GM18868 (cell line): ENCODE measurements at regions not wholly inside any gene's neighbourhood (a gene's known extent, or its start where the extent isn't known, plus 50 kb on each side); places are given as distances from the start of the nearest gene placed in this dataset.
"Not testable (repeated sequence)": the region's sequence is repeated elsewhere in the genome, so short reads cannot be mapped to it uniquely, and the experiment has no call there.

Experiments
- ATAC-seq: cut with Tn5 transposase; IDR thresholded peaks from one replicate; pipeline ENCODE4 v1.9.1; 2021; ENCODE audit warnings: mild to moderate bottlenecking, moderate library complexity; ENCODE audit not compliant: unreplicated experiment

DNA sequence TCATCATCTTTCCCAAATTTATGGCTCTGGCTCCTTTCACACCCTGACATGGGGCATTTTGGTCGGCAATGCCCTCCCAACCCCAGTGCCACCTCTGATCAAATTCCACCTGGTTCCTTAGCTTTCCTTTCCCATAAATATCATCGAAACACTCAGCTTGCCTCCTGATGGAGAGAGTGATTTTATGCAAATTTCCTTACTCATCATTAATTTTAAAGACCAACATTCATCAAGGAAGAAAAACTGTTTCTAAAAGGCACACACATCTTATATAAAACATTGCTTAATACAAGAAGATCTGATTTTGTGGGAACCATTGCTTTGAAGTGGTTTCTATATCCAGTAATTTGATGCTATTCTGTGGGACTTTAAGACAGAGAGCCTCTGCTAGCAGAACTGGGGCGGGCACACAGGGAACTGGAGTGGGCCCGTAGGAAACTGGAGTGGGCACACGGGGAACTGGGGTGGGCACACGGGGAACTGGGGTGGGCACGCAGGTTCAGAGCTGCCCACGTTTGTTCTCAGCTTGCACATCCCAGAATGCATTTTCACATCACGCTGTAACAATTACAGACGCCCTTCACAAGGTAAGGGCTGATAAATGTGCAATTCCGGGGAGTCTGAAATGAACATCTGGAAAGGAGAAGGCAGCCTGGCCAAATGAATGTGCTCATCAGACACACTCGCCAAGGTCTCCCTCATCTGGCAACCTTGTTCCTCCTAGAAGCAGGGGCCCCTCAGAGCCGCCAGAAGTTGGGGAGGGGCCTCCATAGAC lies 174.2 kb downstream of the RTP5 start:
- ATAC-seq, result no peak

DNA sequence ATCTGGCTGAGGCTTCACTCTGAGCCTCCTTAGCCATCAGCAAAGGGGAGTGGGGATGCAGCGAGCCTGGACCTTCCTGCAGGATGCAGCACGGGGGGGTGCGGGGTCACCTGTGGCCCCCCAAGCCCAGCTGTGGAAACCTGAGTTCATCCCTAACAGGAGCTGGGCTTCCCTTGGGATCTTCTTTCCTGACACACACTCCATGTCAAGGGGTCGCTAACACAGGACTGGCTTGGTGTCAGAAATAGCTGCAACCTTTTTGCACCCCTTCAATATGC lies 174.7 kb downstream of the RTP5 start:
- no peak for ATAC-seq

DNA sequence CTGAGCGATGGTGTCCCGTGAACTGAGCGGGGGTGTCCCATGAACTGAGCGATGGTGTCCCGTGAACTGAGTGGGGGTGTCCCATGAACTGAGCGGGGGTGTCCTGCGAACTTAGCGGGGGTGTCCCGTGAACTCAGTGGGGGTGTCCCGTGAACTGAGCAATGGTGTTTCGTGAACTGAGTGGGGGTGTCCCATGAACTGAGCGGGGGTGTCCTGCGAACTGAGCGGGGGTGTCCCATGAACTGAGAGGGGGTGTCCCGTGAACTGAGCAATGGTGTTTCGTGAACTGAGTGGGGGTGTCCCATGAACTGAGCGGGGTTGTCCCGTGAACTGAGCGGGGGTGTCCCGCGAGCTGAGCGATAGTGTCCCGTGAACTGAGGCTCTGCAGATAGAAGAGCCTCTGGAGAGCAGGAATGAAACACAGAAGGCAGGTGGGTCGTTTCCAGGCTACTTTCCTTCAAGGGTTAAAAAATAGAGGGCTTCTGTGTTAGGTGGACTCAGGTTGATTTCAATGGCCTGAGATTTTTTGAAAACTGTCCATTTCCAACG lies 176.1 kb downstream of the RTP5 start:
- ATAC-seq, result not testable (repeated sequence)

DNA sequence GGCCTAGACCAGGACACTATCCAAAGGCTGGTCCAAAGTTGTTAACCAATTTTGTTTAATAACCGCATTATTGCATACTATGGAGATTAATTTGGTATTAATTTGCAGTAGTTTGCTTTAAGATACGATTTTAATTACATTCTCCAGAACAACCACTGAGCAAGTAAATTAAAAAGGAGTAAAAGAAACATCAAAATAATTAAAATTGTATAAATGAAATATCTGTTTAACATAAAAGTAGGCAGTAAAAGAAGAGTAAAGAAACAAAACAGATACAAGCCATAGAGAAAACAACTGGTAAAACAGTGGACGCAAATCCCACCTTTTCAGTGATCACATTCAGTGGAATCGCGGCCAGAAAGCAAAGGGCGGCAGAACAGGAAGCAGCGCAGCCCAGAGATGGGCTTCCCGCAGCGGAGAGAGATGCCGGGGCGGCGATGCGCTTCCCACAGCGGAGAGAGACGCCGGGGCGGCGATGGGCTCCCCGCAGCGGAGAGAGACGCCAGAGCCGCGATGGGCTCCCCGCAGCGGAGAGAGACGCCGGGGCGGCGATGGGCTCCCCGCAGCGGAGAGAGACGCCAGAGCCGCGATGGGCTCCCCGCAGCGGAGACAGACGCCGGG lies 176.8 kb downstream of the RTP5 start:
- ATAC-seq, result no peak

DNA sequence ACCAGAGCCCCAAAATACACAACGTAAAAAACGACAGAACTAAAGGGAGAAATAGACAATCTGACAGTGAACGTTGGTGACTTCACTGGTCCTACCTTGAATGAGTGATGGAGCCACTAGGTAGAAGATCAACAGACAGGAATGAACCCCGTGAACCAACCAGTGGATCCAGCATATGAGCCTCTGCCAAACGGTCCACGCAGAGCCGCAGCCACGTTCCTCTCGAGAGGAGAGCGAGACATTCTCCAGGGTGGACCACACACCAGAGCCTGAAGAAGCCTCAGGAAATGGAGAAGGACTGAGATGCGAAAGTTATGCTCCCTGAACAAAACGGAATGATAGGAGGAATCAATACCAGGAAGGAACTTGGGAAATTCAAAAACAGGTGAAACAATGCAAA lies 178.4 kb downstream of the RTP5 start:
- no peak for ATAC-seq

DNA sequence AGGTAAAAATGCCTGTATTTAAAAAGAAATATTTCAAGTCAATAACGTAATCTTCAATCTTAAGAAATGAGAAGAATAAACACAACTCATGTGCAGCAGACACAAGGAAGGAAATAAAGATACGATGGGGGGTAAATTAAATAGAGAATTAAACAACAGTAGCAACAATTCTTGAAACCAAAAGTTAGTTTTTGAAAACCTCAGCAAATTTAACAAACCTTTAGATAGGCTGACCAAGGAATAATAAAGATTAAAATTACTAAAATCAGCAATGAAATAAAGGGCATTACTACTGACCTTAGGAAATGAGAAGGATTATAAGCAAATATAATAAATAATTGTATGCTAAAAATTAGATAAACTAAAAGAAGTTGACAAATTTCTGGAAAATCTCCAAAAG lies 178.9 kb downstream of the RTP5 start:
- no peak for ATAC-seq

DNA sequence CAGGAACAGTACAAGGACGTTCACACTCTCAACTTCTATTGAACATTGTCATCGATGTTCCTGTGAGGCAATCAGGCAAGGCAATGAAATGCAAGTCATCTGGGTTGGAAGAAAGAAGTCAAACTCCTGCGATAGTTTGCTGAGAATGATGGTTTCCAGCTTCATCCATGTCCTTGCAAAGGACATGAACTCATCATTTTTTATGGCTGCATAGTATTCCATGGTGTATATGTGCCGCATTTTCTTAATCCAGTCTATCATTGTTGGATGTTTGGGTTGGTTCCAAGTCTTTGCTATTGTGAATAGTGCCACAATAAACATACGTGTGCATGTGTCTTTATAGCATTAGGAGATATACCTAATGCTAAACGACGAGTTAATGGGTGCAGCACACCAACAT lies 180.0 kb downstream of the RTP5 start:
- not testable (repeated sequence) for ATAC-seq

DNA sequence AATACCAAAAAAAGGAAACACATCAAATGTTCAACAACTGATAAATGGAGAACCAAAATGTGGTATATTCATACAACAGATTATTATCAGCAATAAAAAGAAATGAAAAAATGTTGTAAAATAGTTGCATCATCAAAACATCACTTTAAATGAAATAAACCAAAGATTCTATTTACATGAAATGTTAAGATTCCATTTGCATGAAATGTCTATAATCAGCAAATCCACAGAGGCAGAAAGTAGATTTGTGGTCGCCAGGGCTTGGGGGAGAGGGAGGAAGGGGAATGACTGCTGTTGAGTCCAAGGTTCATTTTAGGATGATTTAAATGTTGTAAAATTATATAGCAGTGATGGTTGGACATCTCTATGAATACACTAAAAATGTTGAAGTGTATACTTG lies 181.9 kb downstream of the RTP5 start:
- ATAC-seq, result no peak

DNA sequence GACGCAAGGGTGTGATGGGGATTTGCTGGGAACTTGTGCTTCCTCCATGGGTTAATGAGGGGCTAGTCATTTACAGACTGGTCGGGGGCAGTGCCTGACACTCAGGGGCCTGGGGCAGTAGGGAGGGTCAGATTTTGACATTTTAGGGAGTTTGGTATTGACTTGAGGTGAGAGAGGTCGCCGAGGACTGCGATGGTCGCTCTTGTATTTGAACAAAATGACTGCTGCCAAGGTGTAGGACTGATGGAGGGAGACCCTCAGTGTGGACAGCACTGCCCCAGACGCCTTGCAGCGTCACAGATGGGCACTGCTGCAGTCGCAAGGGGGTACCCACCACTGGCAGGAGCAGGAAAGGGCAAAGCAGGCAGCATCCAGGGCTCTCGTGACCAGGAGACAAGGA lies 182.9 kb downstream of the RTP5 start:
- ATAC-seq, result no peak

DNA sequence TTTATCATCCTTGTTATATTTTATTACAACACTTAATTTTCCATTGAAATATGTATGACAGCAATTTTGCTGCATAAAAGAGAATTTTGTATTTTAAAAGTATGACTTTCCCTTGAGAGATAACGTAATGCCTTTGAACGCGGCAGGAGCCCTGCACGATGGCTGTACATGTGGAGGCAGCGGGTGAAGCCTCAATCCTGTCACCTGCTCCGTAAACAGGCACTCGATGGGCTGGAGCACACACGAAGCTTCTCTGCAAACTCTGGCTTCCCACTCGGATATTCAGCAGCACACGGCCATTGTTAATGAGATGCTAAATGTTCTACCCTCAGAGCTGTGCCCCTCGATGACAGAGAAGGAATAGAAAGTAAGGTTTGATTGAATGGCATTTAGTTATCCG lies 184.4 kb downstream of the RTP5 start:
- ATAC-seq, result no peak

DNA sequence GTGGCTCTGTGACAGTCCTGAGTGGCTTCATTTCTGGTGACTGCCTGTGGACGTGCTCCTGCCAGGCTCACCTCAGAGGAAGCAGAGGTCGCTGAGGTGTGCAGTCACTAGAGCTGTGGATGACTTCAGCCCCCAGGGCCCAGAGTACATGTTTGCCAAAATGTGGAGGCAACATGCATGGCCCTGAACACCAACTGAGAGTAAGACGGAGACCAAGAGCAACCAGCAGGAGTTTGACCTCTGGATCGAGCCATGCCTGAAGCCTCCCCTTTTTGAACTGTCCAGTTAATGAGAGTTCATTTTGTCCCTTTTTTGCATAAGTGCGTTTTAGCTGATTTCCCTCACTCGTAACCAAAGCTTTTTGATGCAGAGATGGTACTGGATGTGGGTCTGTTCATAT lies 184.9 kb downstream of the RTP5 start:
- ATAC-seq, result no peak

DNA sequence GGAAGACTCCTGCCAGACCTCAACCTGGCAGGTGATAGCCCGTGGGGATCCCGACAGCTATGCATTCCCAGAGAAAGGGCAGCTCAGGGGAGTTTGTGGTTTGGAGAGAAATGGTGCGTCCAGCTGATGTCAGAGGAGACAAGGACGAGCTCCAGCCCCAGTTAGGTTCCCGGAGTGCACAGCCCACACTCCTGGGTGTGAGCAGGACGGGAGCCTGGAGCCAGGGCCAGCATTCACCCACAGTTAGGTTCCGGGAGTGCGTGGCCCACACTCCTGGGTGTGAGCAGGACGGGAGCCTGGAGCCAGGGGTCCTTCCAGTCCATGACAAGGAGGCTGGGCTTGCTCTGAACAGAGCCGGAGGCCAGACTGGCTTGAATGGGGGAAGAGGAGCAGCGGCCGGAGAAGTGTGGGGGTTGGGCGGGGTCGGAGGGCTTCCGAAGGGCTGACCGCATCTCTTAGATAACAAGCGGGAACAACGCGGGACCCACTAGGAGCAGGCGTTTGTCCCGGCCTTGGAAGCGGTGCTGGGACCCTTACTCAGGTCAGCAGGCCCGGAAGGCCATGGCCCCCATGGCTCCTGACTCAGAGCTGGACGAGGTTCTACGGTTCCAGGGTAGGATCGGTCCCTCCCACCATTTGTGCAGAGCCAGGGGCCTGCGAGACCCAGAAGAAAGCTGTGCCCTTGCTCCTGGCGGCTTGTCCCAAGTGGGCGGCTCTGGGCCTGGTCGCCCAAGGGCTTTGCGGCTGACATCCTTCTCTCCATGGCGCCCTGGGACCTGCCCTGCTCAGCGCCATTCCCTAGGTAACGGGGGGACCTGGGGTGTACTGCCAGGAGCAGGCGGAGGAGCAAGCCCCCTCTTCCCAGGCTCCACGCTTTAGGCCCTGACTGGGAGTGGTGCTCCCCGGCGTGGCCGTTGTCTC lies 185.6 kb downstream of the RTP5 start:
- ATAC-seq, result no peak

DNA sequence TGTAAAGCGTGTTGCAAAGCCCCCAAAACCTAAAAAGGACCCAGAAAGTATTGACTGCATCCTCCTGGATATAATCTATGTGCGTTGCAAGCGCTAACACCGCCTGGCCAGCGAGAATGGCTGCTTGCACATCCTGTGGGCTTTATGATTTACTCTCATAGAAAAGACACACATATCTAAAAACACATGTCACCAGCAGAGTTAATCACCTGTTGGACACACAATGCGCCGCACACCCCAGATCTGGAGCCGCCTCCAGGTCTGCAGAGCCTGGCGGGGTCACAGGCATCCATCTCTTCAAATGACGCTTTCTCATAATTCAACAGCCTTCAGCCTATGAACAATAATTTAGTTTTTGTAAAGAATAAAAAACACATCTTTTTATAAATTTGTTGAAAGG lies 186.5 kb downstream of the RTP5 start:
- no peak for ATAC-seq

DNA sequence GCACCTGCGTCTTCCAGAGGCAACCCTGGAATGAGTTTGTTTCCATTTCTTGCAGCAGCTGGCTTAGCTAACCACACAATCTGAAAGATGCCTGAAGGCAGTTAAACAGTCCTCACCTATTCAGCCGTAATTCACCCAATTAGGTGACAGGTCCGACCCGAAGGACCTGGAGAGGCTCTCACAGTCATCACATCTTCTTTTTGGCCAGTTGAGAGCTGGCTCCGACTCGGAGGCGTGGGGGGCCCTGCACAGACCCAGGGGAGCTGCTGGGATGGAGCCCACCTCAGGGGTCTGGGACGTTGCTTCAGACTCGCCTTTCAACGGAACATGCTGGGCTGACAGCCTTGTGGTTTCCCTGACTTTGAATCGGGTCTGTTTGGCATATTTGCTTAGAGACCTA lies 187.3 kb downstream of the RTP5 start:
- no peak for ATAC-seq

DNA sequence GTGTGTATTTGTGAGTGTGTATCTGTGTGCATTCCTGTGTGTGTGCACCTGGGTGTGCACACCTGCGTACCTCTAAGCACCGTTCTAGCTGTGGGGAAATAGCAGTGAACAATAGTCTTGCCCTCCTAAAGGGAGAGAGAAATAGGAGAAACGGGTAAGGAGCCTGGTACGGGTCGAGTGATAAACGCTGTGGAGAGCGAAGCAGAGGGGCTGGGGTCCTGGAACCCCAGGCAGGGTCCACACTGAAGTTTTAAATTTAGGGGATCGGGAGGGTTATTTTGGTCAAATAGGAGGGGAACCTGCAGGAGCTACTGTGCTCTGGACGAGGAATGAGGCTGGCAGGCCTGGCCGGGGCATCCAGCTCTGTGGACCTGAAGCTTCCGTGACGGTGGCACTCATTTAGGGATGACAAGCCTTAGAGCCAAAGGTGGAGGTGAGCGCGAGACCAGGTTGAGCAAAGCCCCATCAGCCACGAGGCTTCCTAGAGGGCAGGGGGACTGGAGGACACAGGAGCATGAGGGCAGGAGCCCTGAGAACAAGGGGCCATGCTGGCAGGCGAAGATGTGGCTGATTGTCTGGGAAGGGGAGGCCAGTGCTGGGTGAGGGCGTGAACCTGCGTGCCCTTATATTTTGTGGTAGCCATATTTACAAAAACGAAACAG lies 188.0 kb downstream of the RTP5 start:
- no peak for ATAC-seq

DNA sequence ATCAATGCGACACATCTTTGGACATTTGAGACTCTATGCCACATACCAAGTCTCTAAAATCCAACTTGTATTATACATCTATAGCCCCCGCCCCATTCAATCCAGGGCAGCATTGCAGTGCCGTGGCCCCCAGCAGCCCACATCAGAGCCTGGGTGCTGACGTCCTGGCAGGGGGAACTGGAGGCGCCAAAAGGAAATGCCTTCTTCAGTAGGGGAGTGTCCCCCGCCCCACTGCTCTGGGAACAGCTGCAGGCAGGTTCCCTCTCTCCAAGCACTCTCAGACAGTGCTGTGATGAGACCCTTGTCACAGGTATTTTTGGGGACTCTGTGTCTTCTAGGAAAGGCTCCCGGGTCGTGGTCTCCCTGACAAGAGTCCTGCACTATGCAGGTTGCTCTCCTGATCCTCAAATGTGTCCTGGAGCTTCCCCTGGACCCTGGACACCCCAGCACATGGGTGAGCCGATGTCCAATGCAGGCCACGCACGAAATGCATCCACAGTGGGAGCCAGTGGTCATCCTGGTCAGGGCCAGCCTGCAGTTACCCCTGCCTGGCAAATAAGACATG lies 188.7 kb downstream of the RTP5 start:
- no peak for ATAC-seq

DNA sequence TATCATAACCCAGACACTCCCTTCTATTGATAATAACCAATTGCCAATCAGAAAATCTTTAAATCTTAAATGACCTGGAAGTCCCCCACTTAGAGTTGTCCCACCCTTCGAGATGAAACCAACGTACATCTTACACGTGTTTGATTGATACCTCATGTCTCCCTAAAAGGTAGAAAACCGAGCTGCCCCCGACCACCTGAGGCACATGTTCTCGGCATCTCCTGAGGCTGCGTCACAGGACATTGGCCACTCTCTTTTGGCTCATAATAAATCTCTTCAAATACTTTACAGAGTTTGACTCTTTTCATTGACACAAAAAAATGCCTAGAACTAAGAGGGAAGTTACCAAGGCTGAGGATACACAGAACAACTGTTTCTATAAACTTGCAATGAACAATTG lies 190.0 kb downstream of the RTP5 start:
- no peak for ATAC-seq

DNA sequence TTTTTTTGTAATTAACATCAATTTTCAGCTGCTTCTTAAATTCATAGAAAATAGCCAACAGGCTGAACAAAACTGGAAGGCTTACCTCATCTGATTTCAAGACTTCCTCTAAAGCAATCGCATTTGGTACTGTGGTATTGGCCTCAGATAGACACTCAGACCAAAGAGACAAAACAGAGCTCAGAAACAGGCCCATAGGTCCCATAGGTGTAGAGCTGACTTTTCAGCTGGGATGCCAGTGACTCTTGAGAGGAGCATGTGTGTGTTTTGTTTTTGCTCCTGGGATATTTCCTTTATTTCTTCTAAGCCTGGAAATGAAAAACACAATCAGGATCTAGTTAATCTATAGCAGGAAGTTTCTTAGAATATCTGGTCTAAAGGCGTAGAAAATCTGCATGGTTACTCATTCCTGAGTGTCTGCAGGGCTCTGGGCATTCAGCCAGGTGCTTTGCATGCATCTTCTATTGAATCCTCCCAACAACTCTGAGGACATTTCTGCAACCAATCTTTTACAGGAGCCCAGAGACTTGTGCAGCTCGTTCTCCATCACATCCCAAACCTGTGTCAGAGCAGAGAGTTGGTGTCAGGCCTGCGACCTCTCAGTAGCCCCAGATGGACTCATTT lies 190.8 kb downstream of the RTP5 start:
- no peak for ATAC-seq

DNA sequence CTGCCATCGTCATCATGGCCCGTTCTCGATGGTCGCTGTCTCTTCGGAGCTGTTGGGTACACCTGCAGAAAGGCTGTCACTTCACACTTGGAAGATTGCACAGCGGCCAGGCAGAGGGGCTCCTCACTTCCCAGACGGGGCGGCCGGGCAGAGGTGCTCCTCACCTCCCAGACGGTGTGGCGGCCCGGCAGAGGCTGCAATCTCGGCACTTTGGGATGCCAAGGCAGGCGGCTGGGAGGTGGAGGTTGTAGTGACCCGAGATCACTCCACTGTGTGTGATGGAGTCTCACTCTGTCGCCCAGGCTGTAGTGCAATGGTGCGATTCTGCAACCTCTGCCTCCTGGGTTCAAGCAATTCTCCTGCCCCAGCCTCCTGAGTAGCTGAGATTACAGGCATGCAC lies 192.4 kb downstream of the RTP5 start:
- ATAC-seq, result not testable (repeated sequence)

DNA sequence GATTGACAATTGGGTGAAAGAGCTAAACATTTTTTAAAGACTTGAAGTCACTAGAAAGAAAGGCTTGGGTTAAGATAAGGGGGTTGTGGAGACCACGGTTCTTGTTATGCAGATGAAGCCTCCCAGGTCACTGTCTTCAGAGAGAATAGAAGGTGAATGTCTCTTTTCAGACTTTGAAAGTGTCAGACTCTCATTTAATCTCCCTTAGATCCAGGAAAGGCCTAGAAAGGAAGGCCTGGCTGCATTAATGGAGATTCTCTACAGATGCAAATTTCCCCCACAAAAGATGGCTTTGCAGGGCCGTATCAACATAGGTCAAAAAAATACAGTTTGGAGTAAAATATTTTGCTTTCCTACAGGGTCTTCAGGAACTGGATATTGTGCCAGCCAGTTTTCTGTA lies 193.9 kb downstream of the RTP5 start:
- no peak for ATAC-seq
